ENCODE measurements at regions not wholly inside any gene's neighbourhood (a gene's known extent, or its start where the extent isn't known, plus 50 kb on each side); places are given as distances from the start of the nearest gene placed in this dataset.

- TF ChIP-seq THRA (IDR thresholded peaks at IDR 0.05) (no peak), RBM15 (IDR thresholded peaks at IDR 0.05; ENCODE audit: insufficient read depth, low read length) (no peak), NFATC3 (IDR thresholded peaks at IDR 0.05) (no peak), ZNF778 (CRISPR knock-in tag; IDR thresholded peaks at IDR 0.05) (no peak), TAF1 (IDR thresholded peaks at IDR 0.05; ENCODE audit: control insufficient read depth, extremely low read depth, insufficient read depth, low read length, severe bottlenecking) (no peak), ZNF449 (CRISPR knock-in tag; IDR thresholded peaks at IDR 0.05) (no peak), ZNF408 (CRISPR knock-in tag; IDR thresholded peaks at IDR 0.05; ENCODE audit: low read depth) (no peak), CTCF (IDR thresholded peaks at IDR 0.05 in 2 of 3, conservative IDR thresholded peaks at IDR 0.05 in 1 of 3; ENCODE audit: insufficient read depth in 2 of 3, low read depth in 1 of 3, low read length in 3 of 3) (no peak), MXI1 (IDR thresholded peaks at IDR 0.05; ENCODE audit: low read depth, low read length) (no peak), EHMT2 (IDR thresholded peaks at IDR 0.05) (no peak), NFE2L1 (tag; IDR thresholded peaks at IDR 0.05; ENCODE audit: borderline replicate concordance, low read depth) (no peak), MAX (CRISPR knock-in tag; IDR thresholded peaks at IDR 0.05) (no peak), RAD51 (IDR thresholded peaks at IDR 0.05; ENCODE audit: borderline replicate concordance, low read depth) (no peak), ZNF707 (CRISPR knock-in tag; conservative IDR thresholded peaks at IDR 0.05) (no peak)
Observed at GRCh38 chr6:18692929-18693685, 306.0 kb downstream of the RNF144B start.
